ENCODE measurements at regions not wholly inside any gene's neighbourhood (a gene's known extent, or its start where the extent isn't known, plus 50 kb on each side); places are given as distances from the start of the nearest gene placed in this dataset.

GRCh38 chr1:175890958-175891357, 147.6 kb upstream of the TNR start:
- no peak for TF ChIP-seq POLR2A (IDR thresholded peaks at IDR 0.05)
- TF ChIP-seq CTCF (IDR thresholded peaks at IDR 0.05) = no peak
